ENCODE measurements at regions not wholly inside any gene's neighbourhood (a gene's known extent, or its start where the extent isn't known, plus 50 kb on each side); places are given as distances from the start of the nearest gene placed in this dataset.

DNA sequence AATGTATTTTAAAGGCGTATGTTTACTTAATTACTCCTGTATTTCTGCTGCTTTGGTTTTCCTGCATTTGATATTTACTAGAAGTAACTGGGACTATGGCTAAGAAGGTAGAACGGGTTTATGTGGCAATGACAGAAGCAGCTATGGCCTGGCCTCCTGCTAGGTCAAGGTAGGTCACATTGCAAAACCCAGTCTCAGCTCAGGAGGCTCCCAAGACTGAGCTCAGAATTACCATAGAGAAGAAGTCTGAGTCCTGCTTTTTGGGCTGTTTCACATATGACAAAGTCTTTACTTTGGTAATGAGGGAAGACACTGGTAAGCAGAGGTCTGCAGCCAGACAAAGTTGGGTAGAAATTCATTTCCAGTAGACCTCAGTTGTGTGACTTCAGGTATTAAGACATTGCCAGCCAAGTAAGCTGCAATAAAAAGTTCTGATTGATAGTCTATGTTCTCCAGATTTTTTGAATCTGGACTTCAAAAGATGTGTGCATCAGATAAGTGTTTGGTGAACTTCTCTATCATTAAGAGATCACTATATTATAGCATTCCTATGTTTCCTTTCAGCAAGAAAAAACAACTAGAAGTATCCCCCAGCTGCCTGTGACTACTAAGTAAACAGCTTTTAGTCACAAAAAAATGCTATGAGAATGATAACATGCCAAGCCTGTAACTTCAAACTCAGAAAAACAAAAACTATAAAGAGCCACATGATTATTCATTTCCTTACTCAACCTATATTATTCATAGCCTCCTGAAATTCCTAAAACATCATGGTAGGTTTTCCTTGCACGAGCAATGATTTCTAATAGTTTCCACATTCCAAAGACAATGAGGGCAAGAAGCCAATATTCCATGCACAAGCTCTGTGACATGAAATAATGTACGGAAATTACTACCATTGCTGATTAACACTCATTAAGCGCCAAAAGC is 312.3 kb downstream of the HAO1 start:
- no peak overlapping the region for H3K4me3 ChIP-seq (replicated peaks in 1 of 3; ENCODE audit: insufficient read depth in 1 of 3, low read depth in 2 of 3, low read length in 3 of 3)
- in situ Hi-C loops (cut with HindIII; ENCODE audit: extremely low pct_ligation_motif_present, low pct_unique_long_range_greater_than_20kb): no loop called here
- H3K4me2 ChIP-seq (ENCODE audit: low read depth, low read length): no peak overlapping the region
- no peak for DNase-seq (ENCODE audit: low spot score)
- H3K9ac ChIP-seq (ENCODE audit: insufficient read depth, low read depth, low read length): no peak overlapping the region
- no peak overlapping the region for H2AFZ ChIP-seq (ENCODE audit: low read length)
- ChIA-PET POLR2A (no interaction called here), CTCF (ENCODE audit: low intra/inter-chr PET ratio, low total read pairs) (no interaction called here)
- no peaks in the 10 kb centered on the region for H3K36me3 ChIP-seq (replicated peaks in 1 of 2; ENCODE audit: control insufficient read depth in 1 of 2, insufficient read depth in 2 of 2, low read length in 2 of 2)
- H4K20me1 ChIP-seq (ENCODE audit: insufficient read depth, low read length): no peaks in the 10 kb centered on the region
- 24% methylated on average over 5 of the region's 5 CpGs for WGBS (ENCODE audit: low lambda C conversion rate)
- no peaks in the 10 kb centered on the region for H3K4me1 ChIP-seq (ENCODE audit: insufficient read depth, low read length)
- no peaks in the 10 kb centered on the region for H3K27me3 ChIP-seq (ENCODE audit: control insufficient read depth in 1 of 2, insufficient read depth in 2 of 2, low read length in 2 of 2)
- intact Hi-C loops (cut with micrococcal nuclease; ENCODE audit: unreplicated experiment): no loop called here
- no TSS peak for BruUV-seq (replicated peaks)
- TF ChIP-seq DNMT1 (CRISPR knock-in tag; IDR thresholded peaks at IDR 0.05): no peak
- TF ChIP-seq, protein P1, sequence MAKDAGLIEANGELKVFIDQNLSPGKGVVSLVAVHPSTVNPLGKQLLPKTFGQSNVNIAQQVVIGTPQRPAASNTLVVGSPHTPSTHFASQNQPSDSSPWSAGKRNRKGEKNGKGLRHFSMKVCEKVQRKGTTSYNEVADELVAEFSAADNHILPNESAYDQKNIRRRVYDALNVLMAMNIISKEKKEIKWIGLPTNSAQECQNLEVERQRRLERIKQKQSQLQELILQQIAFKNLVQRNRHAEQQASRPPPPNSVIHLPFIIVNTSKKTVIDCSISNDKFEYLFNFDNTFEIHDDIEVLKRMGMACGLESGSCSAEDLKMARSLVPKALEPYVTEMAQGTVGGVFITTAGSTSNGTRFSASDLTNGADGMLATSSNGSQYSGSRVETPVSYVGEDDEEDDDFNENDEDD (CRISPR knock-in tag; IDR thresholded peaks at IDR 0.05; ENCODE audit: borderline replicate concordance): no peak
- TF ChIP-seq ZNF468 (CRISPR knock-in tag; IDR thresholded peaks at IDR 0.05): no peak
- TF ChIP-seq, protein P2, sequence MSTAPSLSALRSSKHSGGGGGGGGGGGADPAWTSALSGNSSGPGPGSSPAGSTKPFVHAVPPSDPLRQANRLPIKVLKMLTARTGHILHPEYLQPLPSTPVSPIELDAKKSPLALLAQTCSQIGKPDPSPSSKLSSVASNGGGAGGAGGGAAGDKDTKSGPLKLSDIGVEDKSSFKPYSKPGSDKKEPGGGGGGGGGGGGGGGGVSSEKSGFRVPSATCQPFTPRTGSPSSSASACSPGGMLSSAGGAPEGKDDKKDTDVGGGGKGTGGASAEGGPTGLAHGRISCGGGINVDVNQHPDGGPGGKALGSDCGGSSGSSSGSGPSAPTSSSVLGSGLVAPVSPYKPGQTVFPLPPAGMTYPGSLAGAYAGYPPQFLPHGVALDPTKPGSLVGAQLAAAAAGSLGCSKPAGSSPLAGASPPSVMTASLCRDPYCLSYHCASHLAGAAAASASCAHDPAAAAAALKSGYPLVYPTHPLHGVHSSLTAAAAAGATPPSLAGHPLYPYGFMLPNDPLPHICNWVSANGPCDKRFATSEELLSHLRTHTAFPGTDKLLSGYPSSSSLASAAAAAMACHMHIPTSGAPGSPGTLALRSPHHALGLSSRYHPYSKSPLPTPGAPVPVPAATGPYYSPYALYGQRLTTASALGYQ (CRISPR knock-in tag; IDR thresholded peaks at IDR 0.05): no peak
- TF ChIP-seq KDM3A (CRISPR knock-in tag; IDR thresholded peaks at IDR 0.05; ENCODE audit: low read depth): no peak
- TF ChIP-seq RBFOX2 (IDR thresholded peaks at IDR 0.05; ENCODE audit: low read depth, low read length): no peak
- no peak for TF ChIP-seq HNRNPK (IDR thresholded peaks at IDR 0.05; ENCODE audit: low read depth, low read length, poor library complexity, severe bottlenecking)
- TF ChIP-seq GFI1 (CRISPR knock-in tag; IDR thresholded peaks at IDR 0.05; ENCODE audit: borderline replicate concordance): no peak
- TF ChIP-seq TBX2 (CRISPR knock-in tag; IDR thresholded peaks at IDR 0.05; ENCODE audit: borderline replicate concordance): no peak
- no peak for TF ChIP-seq ZFX (CRISPR knock-in tag; IDR thresholded peaks at IDR 0.05; ENCODE audit: low read depth)
- no peak for TF ChIP-seq KDM4B (CRISPR knock-in tag; IDR thresholded peaks at IDR 0.05)
- H3K27ac ChIP-seq (ENCODE audit: extremely low read length, insufficient read depth, low read length): no peak overlapping the region
- no peaks in the 10 kb centered on the region for H3K79me2 ChIP-seq (ENCODE audit: insufficient read depth, low read length)
- no peak for ATAC-seq
- H3K9me3 ChIP-seq (ENCODE audit: low read length): no peaks in the 10 kb centered on the region
- no peak for FAIRE-seq
